HCT116 (cell line): ENCODE measurements at regions not wholly inside any gene's neighbourhood (a gene's known extent, or its start where the extent isn't known, plus 50 kb on each side); places are given as distances from the start of the nearest gene placed in this dataset.

ENCODE experiments used
- EZH2 ChIP-seq: fragments of 200-600 bp; sonication (generic); IDR thresholded peaks from 2 replicates; pipeline ENCODE4 v1.6.1; 2017; ENCODE audit warnings: antibody characterized with exemption, mixed run types
- POLR2A ChIP-seq: IDR thresholded peaks from 2 replicates; pipeline ENCODE4 v1.7.0; 2011; ENCODE audit warnings: borderline replicate concordance; ENCODE audit not compliant: insufficient read depth, insufficient read length; ENCODE audit errors: extremely low read depth
- RAD21 ChIP-seq: IDR thresholded peaks from 2 replicates; pipeline ENCODE4 v1.6.1; 2012; ENCODE audit warnings: low read depth, mild to moderate bottlenecking
- TCF7L2 ChIP-seq: IDR thresholded peaks from 2 replicates; pipeline ENCODE4 v1.7.0; 2011; ENCODE audit warnings: borderline replicate concordance, inconsistent platforms; ENCODE audit not compliant: insufficient read depth, insufficient read length; ENCODE audit errors: extremely low read depth
- YY1 ChIP-seq: IDR thresholded peaks from 2 replicates; pipeline ENCODE4 v1.6.1; 2011; ENCODE audit warnings: low read length, low read depth, moderate library complexity, mild to moderate bottlenecking; ENCODE audit not compliant: insufficient replicate concordance; ENCODE audit errors: extremely low read depth
- ZNF274 ChIP-seq: fragments of 200-500 bp; sonication (Bioruptor generic); IDR thresholded peaks from 2 replicates; pipeline ENCODE4 v1.6.1; 2014; ENCODE audit warnings: mild to moderate bottlenecking, low read depth, low read length, inconsistent platforms
- TF ChIP-seq, protein P1 (sequence below), 3 experiments: fragments of 200-600 bp in 1 of 3; sonication (generic) in 1 of 3; IDR thresholded peaks in 2 of 3; conservative IDR thresholded peaks in 1 of 3; 2 replicates each; pipeline ENCODE4 v1.5.1; 2012 to 2017; ENCODE audit warnings: low read depth in 2 of 3, low read length in 2 of 3, antibody characterized with exemption in 1 of 3, borderline replicate concordance in 1 of 3, control low read depth in 1 of 3, mild to moderate bottlenecking in 1 of 3, mixed read lengths in 1 of 3, mixed run types in 1 of 3, moderate library complexity in 1 of 3; ENCODE audit not compliant: insufficient read depth in 1 of 3

DNA sequence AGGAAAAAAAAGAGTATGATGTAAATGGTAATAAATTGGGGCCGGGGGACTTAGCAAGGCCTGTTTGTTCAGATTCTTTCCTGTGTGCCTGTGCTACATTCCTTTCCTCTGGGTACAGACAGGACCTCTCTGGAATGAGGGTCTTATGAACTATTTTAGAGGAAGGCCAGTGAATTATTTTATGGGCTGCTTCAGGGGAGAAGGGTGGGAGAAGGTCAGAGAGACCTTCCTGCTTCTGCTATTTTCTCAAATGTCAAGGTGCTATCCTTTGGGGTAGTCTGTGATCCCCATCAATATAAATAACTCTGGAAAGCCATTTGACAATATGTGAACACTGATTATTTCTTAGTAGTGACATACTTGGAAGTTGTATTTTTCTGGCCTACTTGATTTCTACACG is 426.5 kb downstream of the SH2D4B start:
- TF ChIP-seq YY1 (no peak), TCF7L2 (no peak), ZNF274 (no peak), POLR2A (no peak), EZH2 (no peak), RAD21 (no peak)
- TF ChIP-seq, protein P1, sequence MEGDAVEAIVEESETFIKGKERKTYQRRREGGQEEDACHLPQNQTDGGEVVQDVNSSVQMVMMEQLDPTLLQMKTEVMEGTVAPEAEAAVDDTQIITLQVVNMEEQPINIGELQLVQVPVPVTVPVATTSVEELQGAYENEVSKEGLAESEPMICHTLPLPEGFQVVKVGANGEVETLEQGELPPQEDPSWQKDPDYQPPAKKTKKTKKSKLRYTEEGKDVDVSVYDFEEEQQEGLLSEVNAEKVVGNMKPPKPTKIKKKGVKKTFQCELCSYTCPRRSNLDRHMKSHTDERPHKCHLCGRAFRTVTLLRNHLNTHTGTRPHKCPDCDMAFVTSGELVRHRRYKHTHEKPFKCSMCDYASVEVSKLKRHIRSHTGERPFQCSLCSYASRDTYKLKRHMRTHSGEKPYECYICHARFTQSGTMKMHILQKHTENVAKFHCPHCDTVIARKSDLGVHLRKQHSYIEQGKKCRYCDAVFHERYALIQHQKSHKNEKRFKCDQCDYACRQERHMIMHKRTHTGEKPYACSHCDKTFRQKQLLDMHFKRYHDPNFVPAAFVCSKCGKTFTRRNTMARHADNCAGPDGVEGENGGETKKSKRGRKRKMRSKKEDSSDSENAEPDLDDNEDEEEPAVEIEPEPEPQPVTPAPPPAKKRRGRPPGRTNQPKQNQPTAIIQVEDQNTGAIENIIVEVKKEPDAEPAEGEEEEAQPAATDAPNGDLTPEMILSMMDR (IDR thresholded peaks at IDR 0.05 in 2 of 3, conservative IDR thresholded peaks at IDR 0.05 in 1 of 3; ENCODE audit: borderline replicate concordance in 1 of 3, insufficient read depth in 1 of 3, low read depth in 2 of 3, low read length in 2 of 3) = no peak
